Stimulated activated CD8-positive, alpha-beta memory T cell treated with anti-CD3 and anti-CD28 coated beads, Interleukin-7, amount 100 ng/mL, for 48 hours (primary cell): ENCODE measurements at regions not wholly inside any gene's neighbourhood (a gene's known extent, or its start where the extent isn't known, plus 50 kb on each side); places are given as distances from the start of the nearest gene placed in this dataset.
"Not testable (repeated sequence)": the region's sequence is repeated elsewhere in the genome, so short reads cannot be mapped to it uniquely, and the experiment has no call there.

Source experiments
- DNase-seq, 2 donors: peaks; one replicate each; pipeline ENCODE4 v3.0.0-alpha.2; 2020; ENCODE audit warnings: low read depth in 1 of 2; ENCODE audit errors: extremely low read depth in 1 of 2

- DNase-seq: no peak
Measured at GRCh38 chr3:118167571-118167970, 867.1 kb downstream of the IGSF11 start.

GRCh38 chr3:118168175-118168574 is 866.5 kb downstream of the IGSF11 start:
- DNase-seq: no peak

DNA sequence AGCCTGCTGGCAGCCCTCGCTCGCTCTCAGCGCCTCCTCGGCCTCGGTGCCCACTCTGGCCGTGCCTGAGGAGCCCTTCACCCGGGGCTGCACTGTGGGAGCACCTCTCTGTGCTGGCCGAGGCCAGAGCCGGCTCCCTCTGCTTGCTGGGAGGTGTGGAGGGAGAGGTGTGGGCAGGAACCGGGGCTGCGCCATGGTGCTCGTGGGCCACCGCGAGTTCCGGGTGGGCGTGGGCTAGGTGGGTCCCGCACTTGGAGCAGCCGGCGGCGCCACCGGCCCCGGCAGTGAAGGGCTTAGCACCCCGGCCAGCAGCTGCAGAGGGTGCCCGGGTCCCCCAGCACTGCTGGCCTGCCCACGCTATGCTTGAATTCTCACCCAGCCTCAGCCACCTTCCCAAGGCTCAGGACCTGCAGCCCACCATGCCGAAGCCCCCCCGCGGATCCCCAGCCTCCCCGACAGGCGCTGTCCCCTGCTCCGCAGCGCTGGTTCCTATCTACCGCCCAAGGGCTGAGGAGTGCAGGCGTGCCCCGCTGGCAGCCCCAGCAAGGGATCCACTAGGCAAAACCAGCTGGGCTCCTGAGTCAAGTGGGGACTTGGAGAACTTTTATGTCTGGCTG is 863.3 kb downstream of the IGSF11 start:
- no peak for DNase-seq

- DNase-seq: no peak
Measured at GRCh38 chr3:118180853-118181252, 853.8 kb downstream of the IGSF11 start.

GRCh38 chr3:118181274-118181673 is 853.4 kb downstream of the IGSF11 start:
- DNase-seq: no peak

- DNase-seq: no peak
Measured at GRCh38 chr3:118186051-118186450, 848.6 kb downstream of the IGSF11 start.

DNA sequence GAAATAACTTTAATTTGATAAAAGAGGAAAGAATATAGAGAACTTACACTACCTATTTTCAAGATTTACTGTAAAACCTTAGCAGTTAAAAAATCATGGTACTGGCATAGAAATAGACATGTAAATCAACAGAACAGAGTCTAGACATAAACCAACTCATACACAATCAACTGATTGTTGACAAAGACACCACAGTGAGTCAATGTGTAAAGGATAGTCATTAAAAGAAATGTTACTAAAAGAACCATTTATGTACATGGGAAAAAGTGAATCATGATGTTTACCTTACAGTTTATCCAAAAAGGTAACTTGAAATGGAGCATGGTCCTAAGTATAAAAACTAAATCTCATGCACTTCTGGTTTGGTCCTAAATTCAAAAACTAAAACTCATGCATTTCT is 847.4 kb downstream of the IGSF11 start:
- no peak for DNase-seq

- DNase-seq: no peak
Measured at GRCh38 chr3:118196183-118196582, 838.5 kb downstream of the IGSF11 start.

DNA sequence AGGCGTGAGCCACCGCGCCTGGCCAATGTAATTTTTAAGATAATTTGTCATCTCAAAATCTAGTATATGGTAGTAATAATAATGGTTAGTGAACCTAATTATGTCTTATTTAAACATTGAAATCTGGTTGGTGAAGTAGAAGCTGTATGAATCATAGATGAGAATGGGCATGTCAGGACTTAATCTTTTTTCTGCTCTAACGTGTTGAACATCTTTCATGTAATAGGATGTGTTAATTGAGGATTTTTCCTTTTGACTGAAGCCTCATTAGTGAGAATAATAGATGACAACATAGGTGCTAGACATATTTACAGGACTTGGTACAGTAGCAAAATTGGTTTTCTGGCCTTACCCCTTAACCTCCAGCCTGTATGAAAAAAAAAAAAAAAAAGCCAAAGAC is 835.6 kb downstream of the IGSF11 start:
- no peak for DNase-seq

DNA sequence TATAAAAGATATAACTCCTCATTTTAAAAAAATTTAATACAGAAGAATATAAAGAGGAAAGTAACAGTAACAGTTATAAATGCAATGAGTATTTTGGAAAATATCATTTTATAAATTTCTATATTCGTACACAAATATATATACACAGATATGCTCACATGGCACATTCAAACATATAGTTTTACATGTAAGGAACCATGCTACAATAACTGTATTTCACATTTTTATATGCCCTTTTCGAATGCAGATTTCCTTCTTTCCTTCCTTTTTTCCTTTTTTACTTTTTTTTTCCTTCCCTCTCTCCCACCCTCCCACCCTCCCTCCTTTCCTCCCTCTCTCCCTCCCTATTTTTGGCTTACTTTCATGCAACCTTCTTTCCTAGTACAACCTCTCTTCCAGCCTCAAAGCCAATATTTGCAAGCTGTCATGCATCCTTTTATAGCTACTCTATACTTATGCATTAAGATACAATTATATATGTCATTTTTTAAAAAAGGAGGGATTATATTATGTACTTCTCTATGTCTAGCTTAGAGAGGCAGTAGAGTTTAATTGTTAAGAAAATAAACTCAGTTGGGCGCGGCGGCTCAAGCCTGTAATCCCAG is 830.5 kb downstream of the IGSF11 start:
- DNase-seq: no peak

- DNase-seq: no peak
Measured at GRCh38 chr3:118207271-118207670, 827.4 kb downstream of the IGSF11 start.

GRCh38 chr3:118208642-118209041 is 826.0 kb downstream of the IGSF11 start:
- DNase-seq: no peak

DNA sequence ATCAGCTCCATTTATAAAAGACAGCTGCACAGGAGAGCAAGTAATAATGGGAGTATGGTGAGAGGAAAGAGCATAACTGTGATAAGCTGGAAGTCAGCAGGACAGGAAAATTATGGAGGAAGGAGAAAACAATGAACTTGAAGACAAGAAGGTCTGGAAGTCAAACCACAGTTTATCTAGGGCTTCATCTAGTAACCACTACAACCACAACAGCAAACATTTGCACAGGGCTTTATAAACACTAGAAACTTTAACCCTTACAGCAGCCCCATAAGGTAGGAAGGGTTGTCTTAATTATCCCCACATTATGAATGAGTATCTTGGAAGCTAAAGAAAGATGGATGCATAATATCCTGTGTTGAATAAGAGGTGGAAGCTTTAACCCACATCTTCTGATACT is 820.8 kb downstream of the IGSF11 start:
- DNase-seq: no peak

DNA sequence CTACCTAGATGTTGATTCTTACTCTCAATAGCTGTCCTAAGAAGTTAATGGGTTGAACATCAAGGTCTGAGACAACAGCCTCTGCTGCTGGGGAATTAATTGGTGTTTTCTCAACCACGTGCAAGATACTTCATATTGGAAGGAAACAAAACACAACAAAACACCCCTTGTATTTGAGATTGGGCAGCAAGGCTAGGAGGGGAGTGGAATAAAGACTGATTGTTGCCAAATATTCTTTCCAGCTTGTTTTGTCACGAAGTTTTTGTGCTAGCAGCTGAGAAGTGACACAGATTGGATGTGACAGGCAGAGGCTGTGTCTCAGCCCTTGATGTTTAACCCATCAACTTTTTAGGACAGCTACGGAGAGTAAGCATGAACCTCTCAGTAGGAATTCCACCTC is 808.4 kb downstream of the IGSF11 start:
- DNase-seq: no peak

DNA sequence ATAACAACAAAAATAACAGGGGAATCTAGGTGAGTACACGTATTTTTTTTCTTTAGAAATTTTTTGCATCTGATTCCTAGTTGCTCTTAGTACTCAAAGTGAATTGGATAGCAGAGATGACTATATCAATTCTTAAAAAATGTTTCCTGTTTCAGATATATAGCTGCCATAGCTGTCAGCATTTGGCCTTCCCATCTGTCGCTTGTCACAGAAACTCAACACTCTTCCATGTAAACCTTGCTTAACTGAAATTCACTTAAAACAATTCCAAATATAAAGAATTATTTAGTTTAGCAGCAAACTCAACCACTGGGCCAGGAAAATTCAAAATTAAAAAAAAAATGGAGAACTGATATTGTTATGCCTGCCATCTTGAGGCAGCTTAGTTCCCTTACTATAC is 807.5 kb downstream of the IGSF11 start:
- DNase-seq: no peak

GRCh38 chr3:118228151-118228550 is 806.5 kb downstream of the IGSF11 start:
- no peak for DNase-seq

DNA sequence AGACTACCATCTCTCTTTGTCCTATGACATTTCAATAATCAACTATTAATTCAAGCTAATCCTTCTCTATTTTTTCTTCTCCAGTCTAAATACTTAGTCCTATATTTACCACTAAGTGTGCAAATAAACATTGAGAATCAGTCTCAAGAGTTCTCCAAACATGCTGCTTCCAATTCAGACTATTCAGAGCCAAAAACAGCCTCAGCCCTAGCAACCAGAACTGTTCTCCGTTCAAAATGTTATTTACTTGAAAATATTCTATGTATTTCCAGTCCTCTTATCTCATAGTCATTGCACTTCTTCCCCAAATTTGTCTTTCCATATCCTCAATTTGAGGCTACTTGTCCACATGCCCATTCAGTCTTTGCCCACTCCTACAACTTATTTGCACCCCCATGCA is 805.5 kb downstream of the IGSF11 start:
- DNase-seq: no peak

GRCh38 chr3:118231578-118231977 is 803.1 kb downstream of the IGSF11 start:
- no peak for DNase-seq

DNA sequence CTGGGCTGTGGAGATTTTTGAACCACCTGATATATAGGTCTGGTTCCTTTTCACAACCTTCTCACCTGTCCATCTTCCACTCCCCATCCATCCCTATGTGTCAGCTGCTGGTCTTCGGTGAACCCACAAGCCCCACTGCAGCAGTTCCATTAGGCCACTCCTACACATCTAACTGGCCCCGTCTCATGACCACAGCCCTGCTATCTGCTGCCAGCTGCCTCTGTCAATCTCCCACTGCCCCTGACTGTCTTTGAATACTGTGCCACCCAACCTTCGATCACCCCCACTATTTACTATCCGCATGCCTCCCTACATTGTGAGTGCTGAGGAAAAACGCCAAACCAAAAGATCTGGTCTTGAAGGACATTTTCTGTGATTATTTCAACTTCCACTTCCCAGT is 795.4 kb downstream of the IGSF11 start:
- no peak for DNase-seq

GRCh38 chr3:118244761-118245160 is 789.9 kb downstream of the IGSF11 start:
- DNase-seq: no peak

DNA sequence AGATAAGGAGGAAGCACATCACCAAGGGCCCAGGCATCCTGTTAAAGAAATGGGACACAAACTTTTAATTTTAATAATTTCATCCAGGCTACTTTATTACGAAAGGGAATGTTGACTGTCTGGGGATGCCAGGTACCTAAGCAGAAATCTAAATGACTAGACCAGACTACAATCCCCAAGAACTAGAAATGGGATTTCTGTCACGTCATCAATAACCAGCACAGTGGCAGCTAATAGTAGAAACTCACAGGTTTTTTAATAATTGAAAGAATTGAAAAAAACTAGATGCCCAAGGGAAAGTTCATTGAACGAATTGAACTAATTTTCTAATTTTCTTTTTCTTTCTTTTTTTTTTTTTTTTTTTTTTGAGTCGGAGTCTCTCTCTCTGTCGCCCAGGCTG is 789.3 kb downstream of the IGSF11 start:
- no peak for DNase-seq

DNA sequence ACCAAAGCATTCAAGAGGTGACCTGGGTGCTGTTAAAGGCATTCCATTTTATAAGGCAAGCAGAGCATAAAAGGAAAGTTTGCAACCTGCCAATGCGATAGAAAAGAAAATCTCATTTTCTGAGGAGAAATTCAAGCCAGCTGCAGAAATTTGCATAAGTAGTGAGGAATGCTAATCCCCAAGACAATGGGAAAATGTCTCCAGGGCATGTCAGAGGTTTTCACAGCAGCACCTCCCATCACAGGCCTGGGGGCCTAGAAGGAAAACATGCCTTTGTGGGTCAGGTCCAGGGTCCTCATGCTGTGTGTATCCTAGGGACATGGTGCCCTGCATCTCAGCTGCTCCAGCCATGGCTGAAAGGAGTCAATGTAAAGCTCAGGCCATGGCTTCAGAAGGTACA is 775.8 kb downstream of the IGSF11 start:
- DNase-seq: not testable (repeated sequence)

DNA sequence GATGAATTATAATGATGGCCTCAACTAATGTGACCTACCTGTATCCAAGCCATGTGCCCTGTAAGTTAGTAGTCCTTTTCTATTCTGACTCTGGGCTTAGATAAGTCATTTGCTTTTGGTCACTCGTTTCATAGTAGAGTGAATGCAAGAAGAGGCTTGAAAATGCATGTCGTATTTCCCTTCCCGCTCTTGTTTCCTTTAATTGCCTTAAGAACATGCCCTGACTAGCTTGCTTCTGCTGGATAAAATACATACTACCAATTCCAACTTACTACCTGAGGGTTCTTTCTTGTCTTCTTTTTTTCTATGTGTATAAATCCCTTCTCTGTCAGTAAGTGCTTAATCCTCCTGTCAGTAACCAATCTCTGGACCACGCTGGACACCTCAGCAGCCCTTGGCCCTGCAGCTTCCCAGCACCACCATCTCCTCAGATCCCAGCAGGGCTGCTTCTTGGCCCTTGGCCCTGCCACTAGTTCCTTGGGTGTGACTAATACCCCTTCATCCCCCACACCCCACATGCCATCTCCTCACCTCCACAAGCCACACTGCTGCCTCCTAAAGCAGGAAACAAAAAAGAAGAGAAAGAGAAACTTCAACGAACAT is 771.7 kb downstream of the IGSF11 start:
- no peak for DNase-seq
